MV-4-11 (cell line): ENCODE measurements at regions not wholly inside any gene's neighbourhood (a gene's known extent, or its start where the extent isn't known, plus 50 kb on each side); places are given as distances from the start of the nearest gene placed in this dataset.

Source experiments
- DNase-seq: peaks from one replicate; lab custom pipeline; 2025; lab: John Stamatoyannopoulos, UW

DNA sequence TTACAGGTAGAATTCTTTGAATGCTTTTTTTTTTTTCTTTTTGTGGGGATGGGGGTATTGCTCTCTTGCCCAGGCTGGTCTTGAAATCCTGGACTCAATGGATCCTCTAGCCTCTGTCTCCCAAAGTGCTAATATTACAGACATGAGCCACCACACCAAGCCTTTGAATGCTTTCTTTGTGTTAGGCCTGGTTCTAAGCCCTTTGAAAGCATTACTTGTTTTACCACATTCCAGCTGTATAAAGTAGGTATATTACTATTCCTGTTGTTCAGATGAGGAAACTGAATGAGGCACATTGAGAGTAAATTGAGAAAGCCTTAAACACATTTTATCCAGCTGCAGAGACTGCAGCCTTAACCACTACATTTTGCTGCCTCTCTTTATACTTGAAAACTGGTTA lies 841.8 kb upstream of the ADGRL4 start:
- DNase-seq, result no peak

DNA sequence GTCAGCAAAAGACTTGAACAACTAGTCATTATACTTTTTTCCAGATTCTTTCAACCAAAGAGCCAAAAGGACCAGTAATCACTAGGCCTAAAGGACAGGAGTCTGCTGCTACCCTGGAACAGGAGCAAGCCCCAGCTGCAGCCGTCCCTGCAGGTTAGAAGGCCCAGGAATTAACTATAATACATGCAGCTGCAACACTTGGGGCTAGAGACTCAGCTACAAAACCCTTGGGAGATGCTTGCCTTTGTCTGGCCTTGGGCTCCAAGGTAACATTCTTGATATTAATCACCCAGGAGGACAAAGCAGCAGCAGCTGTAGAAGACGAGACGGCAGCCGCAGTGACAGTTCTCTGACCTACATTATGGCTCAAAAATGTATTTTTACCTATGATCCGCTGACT lies 841.2 kb upstream of the ADGRL4 start:
- no peak for DNase-seq

DNA sequence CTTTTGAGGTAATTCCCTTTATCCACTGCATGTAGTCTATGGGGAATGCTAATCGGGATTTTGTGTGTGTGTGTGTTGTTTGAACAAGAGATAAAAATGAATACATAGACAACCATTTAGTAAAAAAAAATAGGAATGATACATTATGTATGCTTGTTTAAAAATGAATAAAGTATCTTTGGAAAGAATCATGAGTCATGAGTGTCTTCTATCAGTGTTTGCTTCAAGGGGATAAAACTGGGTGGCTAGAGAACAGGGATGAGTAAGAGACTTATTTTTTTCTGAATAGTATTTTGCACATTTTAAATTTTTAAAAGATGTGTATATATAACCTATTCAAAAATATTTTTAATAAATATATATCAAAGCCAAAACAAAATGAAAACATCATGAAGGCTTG lies 839.4 kb upstream of the ADGRL4 start:
- DNase-seq, result no peak

DNA sequence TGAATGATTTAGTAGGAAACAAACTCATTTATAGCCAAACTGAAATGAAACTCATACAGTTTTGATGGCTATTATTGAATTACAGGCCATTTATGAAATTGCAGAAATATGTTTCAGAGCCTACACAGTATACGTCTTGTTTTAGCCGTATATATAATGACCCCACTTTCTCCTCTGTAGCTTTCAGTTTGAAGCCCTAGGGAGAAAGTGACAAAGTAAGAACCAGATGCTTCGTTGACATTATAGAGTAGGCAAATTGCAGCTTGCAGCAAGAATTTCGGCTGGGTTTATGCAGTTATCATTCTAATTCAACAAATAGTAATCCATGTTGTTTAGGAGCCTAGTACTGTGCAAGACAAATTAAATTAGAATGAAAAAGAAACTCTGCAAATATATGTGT lies 836.3 kb upstream of the ADGRL4 start:
- DNase-seq, result no peak

DNA sequence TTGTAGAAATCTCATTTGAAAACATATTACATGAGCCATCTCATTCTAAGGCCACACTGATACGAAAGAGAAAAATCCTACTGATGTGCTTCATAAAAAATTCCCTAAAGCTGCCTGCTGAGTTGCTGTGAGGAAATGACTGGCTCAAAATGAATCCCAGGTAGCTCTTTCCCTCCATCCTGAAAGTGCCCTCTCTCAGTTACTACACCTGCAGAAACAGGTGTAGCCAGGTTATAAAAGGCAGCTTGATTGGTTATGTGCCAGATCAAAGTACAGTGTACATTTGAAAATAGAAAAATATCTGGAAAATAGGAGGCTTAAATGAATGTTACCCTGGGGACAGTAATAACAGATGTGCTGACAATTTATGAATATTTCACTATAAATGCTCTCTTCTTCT lies 833.4 kb upstream of the ADGRL4 start:
- no peak for DNase-seq

DNA sequence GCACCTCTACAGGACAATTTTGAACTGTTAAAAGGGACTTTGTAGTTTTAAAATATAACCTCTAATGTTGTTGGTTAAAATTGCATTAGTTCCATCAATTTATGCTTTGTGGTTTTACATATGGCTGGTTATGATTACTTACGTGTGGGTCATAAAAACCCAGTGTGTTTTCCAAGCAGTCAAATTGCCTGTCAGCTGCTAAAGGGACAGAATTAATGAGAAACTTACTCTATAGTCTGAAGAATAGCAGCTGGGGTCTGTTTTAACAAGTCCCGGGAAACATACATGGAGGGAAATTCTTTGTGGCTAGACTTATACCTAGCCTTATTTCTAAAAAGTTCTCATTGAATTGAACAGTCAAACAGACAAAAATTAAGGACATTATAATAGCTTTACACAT lies 820.9 kb upstream of the ADGRL4 start:
- DNase-seq, result no peak

DNA sequence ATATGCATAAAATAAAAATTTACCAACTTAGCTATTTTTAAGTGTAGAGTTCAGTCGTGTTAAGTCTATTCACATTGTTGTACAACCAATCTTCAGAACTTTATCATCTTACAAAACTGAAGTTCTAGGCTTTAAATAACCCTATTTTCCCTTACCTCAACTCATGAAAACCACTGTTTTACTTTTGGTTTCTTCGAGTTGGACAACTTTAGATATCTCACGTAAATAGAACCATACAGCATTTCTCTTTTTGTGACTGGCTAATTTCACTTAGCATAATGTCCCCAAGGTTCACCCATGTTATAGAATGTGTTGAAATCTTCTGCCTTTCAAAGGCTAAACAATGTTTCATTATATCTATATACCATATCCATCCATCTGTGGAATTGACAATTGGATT lies 819.0 kb upstream of the ADGRL4 start:
- no peak for DNase-seq

DNA sequence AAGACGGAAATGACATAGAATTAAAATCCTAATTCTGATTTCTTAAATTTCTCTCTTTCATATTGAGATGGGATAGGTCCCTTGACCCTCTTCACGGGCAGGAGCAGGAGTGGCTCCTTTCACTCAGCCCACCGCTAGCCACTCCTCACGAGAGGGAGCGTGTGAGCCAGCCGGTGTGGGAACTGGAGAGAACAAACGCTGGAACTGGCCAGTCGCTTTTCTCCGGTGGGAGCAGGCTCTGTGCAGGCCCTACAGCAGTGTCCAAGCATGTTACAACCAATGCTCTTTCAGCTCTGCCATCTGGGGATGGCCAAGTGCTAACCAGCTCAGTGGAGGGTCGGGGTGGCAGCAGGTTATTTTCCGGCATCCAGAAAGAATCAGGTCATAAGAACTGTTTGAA lies 815.5 kb upstream of the ADGRL4 start:
- DNase-seq, result no peak

DNA sequence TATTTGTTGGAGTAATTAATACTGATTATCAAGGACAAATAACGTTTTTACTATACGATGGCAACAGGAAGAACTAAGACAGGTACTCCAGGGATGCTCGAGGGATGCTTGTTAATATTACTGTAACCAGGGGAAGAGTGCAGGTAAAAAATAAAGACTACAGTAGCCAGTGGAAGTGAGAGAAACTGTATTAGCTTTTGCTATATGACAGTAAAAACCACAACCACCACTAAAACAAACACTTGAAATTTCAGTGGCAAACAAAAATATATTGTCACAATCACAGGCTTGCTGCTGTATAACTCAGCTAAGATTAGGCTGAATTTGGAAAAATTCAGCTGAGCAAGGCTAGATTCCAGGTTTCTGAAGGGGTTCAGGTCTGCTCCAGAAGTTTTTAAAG lies 812.6 kb upstream of the ADGRL4 start:
- DNase-seq, result no peak

DNA sequence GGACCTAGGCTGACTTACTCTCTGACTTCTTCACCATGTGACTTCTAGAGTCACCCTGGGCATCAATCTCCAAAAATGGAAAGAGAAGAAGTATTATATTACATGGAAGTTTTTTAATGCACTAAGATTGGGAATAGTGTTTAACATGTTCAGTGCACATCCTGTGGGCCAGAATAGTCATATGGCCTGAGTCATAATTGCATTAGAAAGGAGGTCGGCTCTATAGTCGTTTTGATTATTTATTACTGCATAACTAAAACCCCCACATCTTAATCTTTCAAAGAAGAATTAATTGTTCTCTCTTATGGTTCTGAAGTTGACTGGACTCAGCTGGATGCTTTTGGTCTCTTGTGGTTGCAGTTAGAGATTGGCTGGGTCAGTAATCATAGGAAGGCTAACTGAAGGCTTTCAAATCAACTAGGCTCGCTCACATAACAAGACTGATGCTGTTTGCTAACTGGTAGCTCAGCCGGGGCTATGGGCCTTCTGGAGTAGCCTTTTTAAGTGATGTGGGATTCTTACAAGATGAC lies 810.6 kb upstream of the ADGRL4 start:
- DNase-seq, result no peak

DNA sequence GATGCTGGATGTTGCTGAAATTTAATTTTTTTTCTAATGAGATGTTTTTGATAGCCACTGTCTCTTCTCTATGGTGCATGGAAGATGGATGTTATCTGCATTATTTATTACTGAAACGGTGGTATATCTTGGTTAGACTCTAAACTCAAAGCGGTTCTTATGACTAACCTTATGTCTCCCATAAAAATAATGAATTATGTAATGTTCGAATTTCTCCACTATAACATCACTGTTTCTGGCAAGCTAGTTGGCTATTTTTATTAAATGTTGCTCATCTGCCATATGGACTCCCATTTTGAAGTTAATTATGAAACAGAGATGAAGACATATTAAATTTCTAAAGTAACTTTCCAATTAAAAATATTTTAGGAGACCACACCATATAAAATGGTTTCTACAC lies 808.6 kb upstream of the ADGRL4 start:
- no peak for DNase-seq

DNA sequence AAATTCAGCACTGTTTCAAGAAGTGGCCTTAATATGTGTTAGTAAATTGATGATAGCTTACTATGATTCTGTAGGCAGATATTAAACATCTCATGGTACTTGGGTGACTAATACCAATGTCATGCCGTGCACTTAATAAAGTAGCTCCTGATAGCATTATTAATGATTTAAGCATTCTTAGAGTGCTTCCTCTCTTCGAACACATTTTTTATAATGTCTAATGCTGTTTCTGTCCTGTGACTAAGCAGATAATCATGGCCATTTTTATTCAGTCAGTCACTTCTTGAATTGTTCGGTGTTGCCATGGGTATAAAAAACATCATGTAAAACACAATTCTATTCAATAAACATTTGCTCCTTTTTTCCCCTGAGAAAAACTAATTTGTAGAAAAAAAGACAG lies 804.6 kb upstream of the ADGRL4 start:
- no peak for DNase-seq

DNA sequence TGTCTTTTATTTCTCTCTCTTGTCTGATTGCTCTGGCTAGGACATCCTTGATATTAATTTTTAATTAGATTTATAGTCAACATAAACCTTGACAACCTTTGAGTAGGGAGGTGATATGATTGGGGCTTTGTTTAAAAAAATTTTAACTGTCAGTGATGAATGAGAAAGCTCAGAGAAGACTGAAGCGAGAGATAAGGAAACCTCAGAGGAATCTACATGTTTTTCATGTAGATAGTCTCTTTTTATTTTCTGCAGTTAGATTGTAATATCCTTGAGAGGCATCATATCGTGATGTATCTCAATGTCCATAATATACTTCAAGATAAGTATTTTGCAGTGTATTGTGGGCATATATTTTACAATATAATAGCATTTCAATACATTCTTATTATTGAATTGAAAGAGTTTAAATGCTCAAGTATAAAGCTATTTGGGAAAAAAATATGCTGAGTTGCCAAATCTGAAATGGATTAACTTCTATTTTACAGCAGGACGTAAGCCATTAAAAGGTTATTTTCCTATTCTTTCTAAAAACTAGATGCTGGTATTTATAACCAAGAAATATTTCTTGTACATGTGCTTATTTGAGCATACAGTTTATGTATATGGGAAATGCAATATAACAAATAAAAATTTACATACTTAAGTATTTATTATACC lies 802.4 kb upstream of the ADGRL4 start:
- no peak for DNase-seq

DNA sequence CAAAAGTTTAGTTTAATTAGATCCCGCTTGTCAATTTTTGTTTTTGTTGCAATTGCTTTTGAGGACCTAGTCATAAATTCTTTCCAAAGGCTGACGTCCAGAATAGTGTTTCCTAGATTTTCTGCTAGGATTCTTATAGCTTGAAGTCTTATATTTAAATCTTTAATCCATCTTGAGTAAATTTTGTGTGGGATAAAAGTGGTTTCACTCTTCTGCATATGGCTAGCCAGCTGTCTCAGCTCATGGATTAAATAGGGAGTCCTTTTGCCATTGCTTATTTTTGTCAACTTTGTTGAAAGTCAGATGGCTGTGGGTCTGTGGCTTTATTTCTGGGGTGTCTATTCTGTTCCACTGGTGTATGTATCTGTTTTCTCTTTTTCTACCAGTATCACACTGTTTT lies 801.3 kb upstream of the ADGRL4 start:
- DNase-seq, result no peak

DNA sequence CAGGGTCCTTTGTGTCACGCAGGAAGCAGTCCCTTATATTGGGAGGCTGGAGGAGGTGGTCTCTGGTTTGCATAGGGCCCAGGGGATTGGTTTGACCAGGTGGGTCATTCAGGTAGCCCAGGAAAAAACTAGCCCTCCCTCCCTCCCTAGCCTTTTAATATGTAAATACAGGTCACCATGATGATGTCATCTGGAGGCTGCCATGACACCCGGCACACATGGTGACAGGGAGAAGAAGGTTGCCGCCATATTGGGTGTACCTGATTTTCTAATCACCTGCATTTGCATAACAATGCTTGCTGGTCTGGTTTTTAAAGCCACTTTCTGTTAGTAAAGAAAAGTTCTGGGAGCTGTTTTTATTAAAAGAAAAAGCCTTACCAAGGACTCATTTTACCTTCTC lies 791.0 kb upstream of the ADGRL4 start:
- DNase-seq, result no peak

DNA sequence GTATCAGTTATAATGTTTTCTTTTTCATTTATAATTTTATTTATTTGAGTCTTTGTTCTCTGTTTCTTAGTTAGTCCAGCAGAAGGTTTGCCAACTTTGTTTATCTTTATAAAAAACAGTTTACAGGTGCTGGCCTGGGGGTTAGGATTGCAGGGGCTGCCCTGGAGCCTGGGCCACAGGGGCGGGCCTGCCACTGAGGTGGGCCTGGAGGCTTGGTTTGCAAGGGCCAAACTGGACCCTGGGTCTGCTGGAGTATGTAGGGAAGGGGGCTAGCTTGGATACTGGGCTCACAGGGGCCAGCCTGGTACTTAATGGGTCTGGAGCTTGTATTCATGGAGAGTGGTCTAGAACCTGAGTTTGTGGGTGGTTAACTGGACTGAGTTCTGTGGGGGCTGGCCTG lies 789.9 kb upstream of the ADGRL4 start:
- no peak for DNase-seq

DNA sequence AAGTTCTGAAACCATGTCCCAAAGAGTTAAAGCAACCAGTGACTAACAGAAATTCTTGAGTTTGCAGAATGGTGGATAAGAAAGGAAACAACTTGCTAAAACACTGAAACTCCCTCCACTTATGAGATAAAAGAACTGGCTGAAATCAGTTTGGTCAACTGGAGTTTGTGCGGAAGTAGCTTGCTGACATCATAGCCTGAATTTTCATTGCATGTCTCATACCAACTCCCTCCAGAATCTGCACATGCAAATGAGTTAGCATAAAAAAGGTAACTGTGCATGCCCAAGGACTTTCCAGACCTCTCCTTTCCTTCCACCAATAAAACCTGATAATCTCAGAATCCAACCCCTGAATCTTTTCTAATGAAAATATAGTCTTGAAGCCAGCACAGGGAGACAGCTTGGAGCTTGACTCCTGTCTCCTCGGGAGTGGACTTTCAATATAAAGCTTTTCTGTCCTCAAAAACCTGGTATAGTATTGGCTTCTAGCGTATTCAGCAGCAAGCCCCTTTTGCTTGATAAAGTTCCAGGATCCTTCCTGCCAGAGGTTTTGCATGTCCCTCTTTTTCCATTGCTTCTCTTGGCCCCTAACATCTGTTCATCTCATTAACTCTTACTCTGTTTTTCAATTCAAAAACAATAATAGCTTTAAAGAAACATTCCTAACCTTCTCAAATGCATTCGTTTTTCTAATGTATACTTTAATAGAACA lies 785.8 kb upstream of the ADGRL4 start:
- DNase-seq, result no peak

DNA sequence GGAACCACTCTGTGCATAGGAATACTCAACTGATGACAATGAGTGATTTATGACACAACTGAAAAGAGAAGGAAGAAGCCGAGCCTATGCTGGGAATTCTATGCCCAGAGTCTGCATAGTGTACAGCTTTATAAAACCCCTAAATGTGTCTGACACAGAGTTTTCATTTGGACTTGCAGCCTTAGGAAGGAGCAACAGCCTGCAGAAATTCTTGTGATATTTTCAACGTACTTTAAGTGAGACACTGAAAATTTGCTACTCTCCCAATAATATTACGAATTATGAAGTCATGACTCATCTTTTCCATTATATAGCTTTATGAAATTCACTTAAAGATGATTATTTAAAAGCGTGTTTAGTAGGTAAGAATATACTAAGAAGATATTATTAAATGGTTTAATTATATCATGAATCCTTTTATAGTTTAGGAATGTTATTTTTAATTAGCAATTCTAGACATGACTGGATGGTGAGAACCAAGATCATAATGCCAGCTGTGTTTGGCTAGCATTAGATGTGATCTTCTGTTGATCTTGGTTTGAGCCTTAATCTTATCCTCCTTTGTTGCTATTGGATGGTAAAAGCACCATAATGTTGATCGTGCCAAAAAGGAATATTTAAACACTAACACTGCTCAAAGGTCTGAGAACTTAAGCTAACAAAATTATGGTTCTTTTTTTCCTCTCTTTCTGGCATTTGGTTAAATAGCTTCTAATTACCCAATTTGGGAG lies 785.1 kb upstream of the ADGRL4 start:
- no peak for DNase-seq

DNA sequence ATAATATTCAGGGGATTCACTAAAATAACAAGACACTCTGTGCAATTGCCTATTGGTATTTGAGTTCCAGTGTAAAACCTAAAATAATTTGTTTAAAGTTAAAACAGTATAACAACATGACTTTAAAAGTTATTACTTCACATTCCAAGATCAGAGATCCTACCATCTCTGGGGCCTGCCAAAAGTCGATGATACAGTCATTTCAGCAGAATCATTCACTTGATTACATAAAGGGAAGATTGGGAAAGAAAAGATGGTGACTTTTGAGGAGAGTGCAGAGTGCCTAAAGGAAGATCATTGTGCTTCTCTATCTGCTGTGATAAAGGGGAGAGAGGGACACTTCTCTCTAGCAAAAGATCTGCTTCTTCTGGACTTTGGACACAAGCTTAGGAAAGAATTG lies 784.4 kb upstream of the ADGRL4 start:
- DNase-seq, result no peak

DNA sequence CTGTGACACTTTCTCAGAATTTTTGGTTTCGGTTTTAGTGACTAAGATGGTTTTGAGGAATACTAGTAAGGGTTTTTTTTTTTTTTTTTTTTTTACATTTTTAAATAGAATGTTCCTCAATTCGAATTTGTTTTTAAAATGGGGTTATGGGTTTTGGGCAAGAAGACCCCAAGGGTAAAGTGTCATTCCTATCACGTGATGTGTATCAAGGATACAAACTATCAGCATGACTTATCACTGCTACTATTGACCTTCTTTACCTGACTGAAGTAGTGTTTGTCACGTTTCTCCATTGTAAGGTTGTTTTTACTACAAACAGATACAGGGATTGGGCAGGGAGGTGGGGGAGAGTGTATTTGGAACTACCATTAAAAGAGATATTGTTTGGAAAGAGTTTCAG lies 781.1 kb upstream of the ADGRL4 start:
- DNase-seq, result no peak

DNA sequence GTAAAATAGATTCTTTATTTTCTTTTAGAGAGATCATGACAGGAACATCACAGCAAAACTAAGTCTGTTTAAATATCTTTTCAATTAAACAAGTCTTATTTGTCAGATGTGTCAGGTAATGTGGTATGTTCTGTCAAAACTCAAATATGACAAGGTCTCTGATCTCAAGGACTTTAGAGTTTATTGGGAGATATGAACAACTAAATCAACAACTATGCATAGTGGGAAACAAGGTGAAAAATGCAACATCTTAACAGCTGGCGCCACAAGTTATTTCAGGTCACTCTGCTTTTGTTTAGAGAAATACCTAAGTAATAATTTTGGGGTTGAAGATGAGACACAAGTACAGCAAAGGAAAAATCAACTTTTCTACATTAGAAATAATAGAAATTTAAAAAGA lies 779.4 kb upstream of the ADGRL4 start:
- no peak for DNase-seq

DNA sequence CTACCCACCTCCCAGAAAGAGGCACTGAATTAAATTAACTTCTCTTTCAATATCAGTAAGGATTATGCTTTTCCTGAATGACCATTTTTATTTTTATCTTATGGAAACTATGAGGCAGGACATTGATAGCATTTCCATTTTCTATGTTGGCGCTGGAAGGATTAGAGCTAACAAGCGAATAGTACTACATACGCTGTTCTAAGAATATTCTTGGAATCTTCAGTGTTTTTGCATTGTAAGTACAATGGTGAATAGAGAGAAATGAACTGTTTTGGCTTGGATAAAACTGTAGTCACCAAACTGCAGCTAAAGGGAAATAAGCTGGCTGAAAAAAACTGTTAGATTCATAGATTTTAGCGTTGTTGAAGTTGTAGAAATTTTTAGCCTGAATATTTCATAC lies 779.0 kb upstream of the ADGRL4 start:
- DNase-seq, result no peak

DNA sequence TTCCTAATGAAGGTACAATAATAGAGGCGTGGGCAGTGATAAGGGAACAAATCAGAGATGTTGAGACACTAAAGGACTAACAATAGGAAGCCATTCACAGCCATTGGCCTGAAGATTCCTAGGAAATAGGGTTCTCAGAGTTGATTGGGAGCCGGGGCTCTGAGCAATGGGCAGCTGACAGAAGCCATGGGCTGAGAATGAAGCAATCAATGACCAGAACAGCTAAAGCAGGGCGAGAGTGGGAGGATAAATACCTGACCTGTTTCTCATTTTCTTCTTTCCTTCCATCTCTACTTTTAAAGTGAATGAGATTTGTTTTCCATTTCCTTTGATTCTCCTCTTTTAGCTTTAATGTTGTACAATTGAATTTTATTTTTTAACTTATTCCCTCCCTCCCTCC lies 774.7 kb upstream of the ADGRL4 start:
- no peak for DNase-seq
